Osteocyte (in vitro differentiated cells): ENCODE measurements at regions not wholly inside any gene's neighbourhood (a gene's known extent, or its start where the extent isn't known, plus 50 kb on each side); places are given as distances from the start of the nearest gene placed in this dataset.

Experiments used
- DNase-seq: peaks from one replicate; pipeline ENCODE4 v3.0.0; 2021; ENCODE audit warnings: mixed read lengths; ENCODE audit not compliant: unreplicated experiment; ENCODE audit errors: extremely low spot score
- H3K27ac Mint-ChIP-seq: one replicate; pipeline ENCODE4 v1.8.0; 2021; ENCODE audit warnings: mild to moderate bottlenecking, mixed read lengths; ENCODE audit not compliant: unreplicated experiment
- H3K27me3 Mint-ChIP-seq: one replicate; pipeline ENCODE4 v1.8.0; 2021; ENCODE audit warnings: mixed read lengths; ENCODE audit not compliant: unreplicated experiment
- H3K36me3 Mint-ChIP-seq: one replicate; pipeline ENCODE4 v1.8.0; 2021; ENCODE audit warnings: mixed read lengths; ENCODE audit not compliant: unreplicated experiment
- H3K4me1 Mint-ChIP-seq: one replicate; pipeline ENCODE4 v1.8.0; 2021; ENCODE audit warnings: mixed read lengths; ENCODE audit not compliant: unreplicated experiment
- H3K4me3 Mint-ChIP-seq: one replicate; pipeline ENCODE4 v1.8.0; 2021; ENCODE audit warnings: mild to moderate bottlenecking, moderate library complexity, mixed read lengths; ENCODE audit not compliant: unreplicated experiment
- H3K9me3 Mint-ChIP-seq: one replicate; pipeline ENCODE4 v1.8.0; 2021; ENCODE audit warnings: mixed read lengths; ENCODE audit not compliant: unreplicated experiment
- TF ChIP-seq, protein P1 (sequence below): fragments of 200-600 bp; sonication (generic); IDR thresholded peaks from 2 replicates; pipeline ENCODE4 v1.5.0; 2021; ENCODE audit warnings: antibody characterized with exemption, mild to moderate bottlenecking, moderate library complexity

DNA sequence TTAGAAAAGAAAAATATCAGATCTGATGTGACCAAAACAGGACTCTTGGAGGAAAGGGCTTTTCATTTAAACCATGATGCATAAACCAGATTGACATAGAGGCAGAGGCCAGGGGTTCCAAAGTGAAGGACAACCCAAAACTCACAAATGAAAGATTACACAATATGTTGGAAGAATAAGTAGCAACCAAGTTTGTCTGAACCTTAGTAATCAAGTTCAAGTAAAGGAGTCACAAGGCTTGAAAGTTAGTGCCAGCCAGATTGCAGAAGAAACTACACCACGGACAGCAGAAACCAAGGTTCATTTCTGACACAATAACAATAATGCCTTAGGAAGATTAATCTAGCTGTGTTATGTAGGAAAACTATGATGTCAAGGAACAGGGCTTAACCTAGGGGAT is 124.6 kb downstream of the ZC3H11B start:
- Mint-ChIP-seq H3K4me3 (no peak overlapping the region), H3K27ac (no peak overlapping the region), H3K27me3 (peaks cover 12% of the 10 kb centered on the region), H3K9me3 (no peaks in the 10 kb centered on the region), H3K4me1 (no peaks in the 10 kb centered on the region), H3K36me3 (no peaks in the 10 kb centered on the region)
- TF ChIP-seq, protein P1, sequence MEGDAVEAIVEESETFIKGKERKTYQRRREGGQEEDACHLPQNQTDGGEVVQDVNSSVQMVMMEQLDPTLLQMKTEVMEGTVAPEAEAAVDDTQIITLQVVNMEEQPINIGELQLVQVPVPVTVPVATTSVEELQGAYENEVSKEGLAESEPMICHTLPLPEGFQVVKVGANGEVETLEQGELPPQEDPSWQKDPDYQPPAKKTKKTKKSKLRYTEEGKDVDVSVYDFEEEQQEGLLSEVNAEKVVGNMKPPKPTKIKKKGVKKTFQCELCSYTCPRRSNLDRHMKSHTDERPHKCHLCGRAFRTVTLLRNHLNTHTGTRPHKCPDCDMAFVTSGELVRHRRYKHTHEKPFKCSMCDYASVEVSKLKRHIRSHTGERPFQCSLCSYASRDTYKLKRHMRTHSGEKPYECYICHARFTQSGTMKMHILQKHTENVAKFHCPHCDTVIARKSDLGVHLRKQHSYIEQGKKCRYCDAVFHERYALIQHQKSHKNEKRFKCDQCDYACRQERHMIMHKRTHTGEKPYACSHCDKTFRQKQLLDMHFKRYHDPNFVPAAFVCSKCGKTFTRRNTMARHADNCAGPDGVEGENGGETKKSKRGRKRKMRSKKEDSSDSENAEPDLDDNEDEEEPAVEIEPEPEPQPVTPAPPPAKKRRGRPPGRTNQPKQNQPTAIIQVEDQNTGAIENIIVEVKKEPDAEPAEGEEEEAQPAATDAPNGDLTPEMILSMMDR, result no peak
- no peak for DNase-seq

DNA sequence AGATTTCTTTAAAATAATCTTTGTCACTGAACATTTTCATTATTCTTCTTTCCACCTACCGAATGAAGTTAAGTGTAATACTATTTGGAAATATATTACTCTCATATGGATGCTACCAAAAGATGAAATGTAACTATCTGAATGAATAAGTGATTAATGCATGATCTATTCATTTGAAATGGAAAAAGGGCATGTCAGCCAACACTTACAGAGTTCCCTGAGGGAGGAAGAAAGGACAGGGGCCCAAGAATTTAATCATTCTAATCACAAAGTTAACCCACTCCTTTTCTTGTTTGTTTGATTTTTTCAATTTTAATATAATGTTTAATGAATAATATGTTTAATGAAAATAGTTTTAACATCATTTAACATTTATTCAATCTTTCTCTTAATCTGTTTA is 129.4 kb downstream of the ZC3H11B start:
- TF ChIP-seq, protein P1, result no peak
- Mint-ChIP-seq H3K4me1 (no peaks in the 10 kb centered on the region), H3K4me3 (no peak overlapping the region), H3K36me3 (no peaks in the 10 kb centered on the region), H3K27ac (no peak overlapping the region), H3K27me3 (peaks cover 12% of the 10 kb centered on the region), H3K9me3 (no peaks in the 10 kb centered on the region)
- no peak for DNase-seq

DNA sequence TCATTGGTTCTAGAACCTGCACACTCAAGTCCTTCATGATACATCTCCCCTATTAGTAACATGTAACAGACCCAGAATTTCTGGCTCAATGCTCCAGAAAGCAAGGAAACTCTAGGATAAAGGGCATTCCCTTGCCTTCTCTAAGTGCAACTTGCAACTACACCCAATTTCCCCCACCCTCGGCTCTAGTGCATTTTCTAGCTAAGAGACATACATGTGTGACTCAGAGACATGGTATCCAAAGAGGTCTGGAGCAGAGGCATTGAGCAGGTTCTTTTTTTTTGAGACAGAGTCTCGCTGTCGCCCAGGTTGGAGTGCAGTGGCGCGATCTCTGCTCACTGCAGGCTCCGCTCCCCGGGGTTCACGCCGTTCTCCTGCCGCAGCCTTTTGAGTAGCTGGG is 132.9 kb downstream of the ZC3H11B start:
- Mint-ChIP-seq H3K27me3 (peaks cover 16% of the 10 kb centered on the region), H3K9me3 (no peaks in the 10 kb centered on the region), H3K4me3 (no peak overlapping the region), H3K4me1 (no peaks in the 10 kb centered on the region), H3K27ac (no peak overlapping the region), H3K36me3 (no peaks in the 10 kb centered on the region)
- no peak for DNase-seq
- TF ChIP-seq, protein P1, result no peak

DNA sequence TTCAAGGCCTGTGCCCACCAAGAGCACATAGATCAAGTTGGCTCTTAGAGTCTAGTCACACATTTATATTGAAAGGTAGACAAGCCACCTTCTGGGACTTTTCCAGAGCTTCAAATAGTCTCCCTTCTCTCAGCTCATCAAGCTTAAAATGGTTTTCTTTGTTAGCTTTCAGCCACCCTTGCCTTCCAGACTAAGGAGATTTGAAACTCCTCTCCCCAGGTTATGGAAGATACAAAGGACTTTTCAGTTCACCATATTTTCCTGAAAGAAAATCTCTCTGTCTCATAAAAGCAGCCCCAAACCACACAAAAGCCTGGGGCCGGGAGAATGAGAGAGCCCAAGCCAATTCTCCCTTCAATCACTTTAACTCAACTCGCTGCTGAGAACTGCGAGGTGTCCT is 134.1 kb downstream of the ZC3H11B start:
- Mint-ChIP-seq H3K36me3 (no peaks in the 10 kb centered on the region), H3K4me1 (no peaks in the 10 kb centered on the region), H3K27ac (no peak overlapping the region), H3K27me3 (peaks cover 10% of the 10 kb centered on the region), H3K9me3 (no peaks in the 10 kb centered on the region), H3K4me3 (no peak overlapping the region)
- DNase-seq, result no peak
- TF ChIP-seq, protein P1, result no peak

DNA sequence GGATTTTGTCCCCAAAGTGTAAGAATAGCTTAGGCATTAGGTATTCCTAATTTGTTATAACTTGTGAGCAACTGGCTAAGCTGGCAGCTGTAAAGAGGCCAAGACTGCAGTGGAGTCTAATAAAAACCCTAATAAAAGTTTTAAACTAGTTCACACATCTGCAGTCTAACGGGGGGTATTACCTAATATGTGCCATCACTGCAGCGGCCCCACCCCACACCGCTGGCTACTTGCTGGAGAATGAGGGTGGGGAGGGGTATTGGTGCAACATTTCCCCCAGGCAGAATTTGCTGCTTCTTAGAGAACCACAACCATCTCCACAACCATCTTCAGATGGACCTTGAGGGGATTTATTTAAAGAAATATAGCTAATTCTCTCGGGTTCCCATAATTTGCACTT is 135.0 kb downstream of the ZC3H11B start:
- Mint-ChIP-seq H3K27me3 (peaks cover 9% of the 10 kb centered on the region), H3K4me1 (no peaks in the 10 kb centered on the region), H3K27ac (no peak overlapping the region), H3K9me3 (no peaks in the 10 kb centered on the region), H3K4me3 (no peak overlapping the region), H3K36me3 (no peaks in the 10 kb centered on the region)
- TF ChIP-seq, protein P1, result no peak
- DNase-seq, result no peak
